ENCODE measurements at regions not wholly inside any gene's neighbourhood (a gene's known extent, or its start where the extent isn't known, plus 50 kb on each side); places are given as distances from the start of the nearest gene placed in this dataset.

- no peak for TF ChIP-seq CTCF (IDR thresholded peaks at IDR 0.05; ENCODE audit: low read depth, low read length)
- TF ChIP-seq POLR2A (IDR thresholded peaks at IDR 0.05; ENCODE audit: extremely low read depth, insufficient read length), result no peak
Measured at GRCh38 chr22:48523091-48523490, 1304.6 kb downstream of the BRD1 start.

Data from NB4 (cell line).